Gastrocnemius medialis (tissue), 4 donors: ENCODE measurements at regions not wholly inside any gene's neighbourhood (a gene's known extent, or its start where the extent isn't known, plus 50 kb on each side); places are given as distances from the start of the nearest gene placed in this dataset.

Source experiments
- ATAC-seq, 2 donors: fragments of 150-250 bp; one replicate each; pipeline ENCODE4 v1.9.1; 2016
- DNase-seq, 2 donors: peaks; one replicate each; pipeline ENCODE4 v3.0.0-alpha.2; 2019
- H3K27ac ChIP-seq, 4 donors: fragments of 200-600 bp; sonication (generic); 1 replicate in 1 of 4; 2 replicates in 3 of 4; pipeline ENCODE4 v1.5.1; 2016 to 2018; ENCODE audit warnings: mild to moderate bottlenecking in 2 of 4, moderate library complexity in 1 of 4
- H3K27me3 ChIP-seq, 3 donors: fragments of 200-600 bp; sonication (generic) in 2 of 3; 1 replicate in 1 of 3; 2 replicates in 2 of 3; pipeline versions ENCODE4 v1.5.1 to v1.6.0; 2016 to 2019; ENCODE audit warnings: mild to moderate bottlenecking in 1 of 3, moderate library complexity in 1 of 3
- H3K36me3 ChIP-seq, 2 donors: fragments of 200-600 bp; sonication (generic) in 1 of 2; one replicate each; pipeline ENCODE4 v1.5.1; 2017 to 2018
- H3K4me1 ChIP-seq, 2 donors: fragments of 200-600 bp; sonication (generic) in 1 of 2; one replicate each; pipeline ENCODE4 v1.5.1; 2016 to 2017; ENCODE audit warnings: mild to moderate bottlenecking in 2 of 2
- H3K4me3 ChIP-seq, 4 donors: fragments of 200-600 bp; sonication (generic) in 3 of 4; 1 replicate in 1 of 4; 2 replicates in 3 of 4; pipeline ENCODE4 v1.5.1; 2016 to 2019; ENCODE audit warnings: mild to moderate bottlenecking in 2 of 4
- H3K9me3 ChIP-seq, 3 donors: fragments of 200-600 bp; sonication (generic) in 2 of 3; 1 replicate in 1 of 3; 2 replicates in 2 of 3; pipeline ENCODE4 v1.5.1; 2016 to 2019
- POLR2A ChIP-seq, 2 donors: fragments of 450-650 bp; IDR thresholded peaks; one replicate each; pipeline ENCODE4 v1.6.1; 2017; ENCODE audit warnings: antibody characterized with exemption in 2 of 2, mild to moderate bottlenecking in 2 of 2, moderate library complexity in 2 of 2
- in situ Hi-C, 4 donors: fragments of 200-750 bp; cut with MboI; loops; one replicate each; pipeline versions ENCODE4 v1.15.0 to v1.8.0; 2017; ENCODE audit warnings: low sequenced_read_pairs in 4 of 4
- intact Hi-C: fragments of 100-400 bp; cut with DNase I; formaldehyde crosslinking; loops from one replicate; pipeline ENCODE4 v1.15.1; 2023; ENCODE audit warnings: low total_unique reads
- TF ChIP-seq, protein P1 (sequence below), 5 experiments: fragments of 450-650 bp in 3 of 5; fragments of 200-600 bp in 2 of 5; sonication (generic) in 2 of 5; IDR thresholded peaks in 4 of 5; conservative IDR thresholded peaks in 1 of 5; 1 replicate in 4 of 5; 2 replicates in 1 of 5; pipeline ENCODE4 v1.5.1; 2016 to 2019; ENCODE audit warnings: antibody characterized with exemption in 5 of 5, mild to moderate bottlenecking in 3 of 5, moderate library complexity in 3 of 5

DNA sequence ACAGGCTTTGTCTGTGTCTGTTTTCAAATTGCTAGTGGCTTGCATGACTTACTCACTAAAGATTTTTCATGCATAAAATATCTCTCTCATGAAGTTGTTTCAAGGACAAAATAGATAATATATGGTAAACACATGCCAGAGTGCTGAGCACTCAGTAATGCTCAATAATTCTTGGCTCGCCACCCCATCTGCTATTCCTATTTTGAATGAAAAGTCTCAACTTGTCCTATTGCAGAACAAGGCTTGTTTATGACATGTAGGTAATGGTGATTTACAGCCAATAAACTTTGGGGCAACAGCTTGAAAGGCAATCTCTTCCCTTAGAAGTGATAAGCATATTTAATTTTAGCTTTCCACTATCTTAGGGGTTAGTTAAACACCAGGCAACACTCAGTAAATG is 789.0 kb upstream of the ROBO1 start:
- Histone ChIP-seq H3K27me3 (no peaks in the 10 kb centered on the region), H3K36me3 (no peaks in the 10 kb centered on the region), H3K9me3 (no peaks in the 10 kb centered on the region), H3K27ac (no peak overlapping the region), H3K4me1 (no peaks in the 10 kb centered on the region), H3K4me3 (no peak overlapping the region)
- TF ChIP-seq, protein P1, sequence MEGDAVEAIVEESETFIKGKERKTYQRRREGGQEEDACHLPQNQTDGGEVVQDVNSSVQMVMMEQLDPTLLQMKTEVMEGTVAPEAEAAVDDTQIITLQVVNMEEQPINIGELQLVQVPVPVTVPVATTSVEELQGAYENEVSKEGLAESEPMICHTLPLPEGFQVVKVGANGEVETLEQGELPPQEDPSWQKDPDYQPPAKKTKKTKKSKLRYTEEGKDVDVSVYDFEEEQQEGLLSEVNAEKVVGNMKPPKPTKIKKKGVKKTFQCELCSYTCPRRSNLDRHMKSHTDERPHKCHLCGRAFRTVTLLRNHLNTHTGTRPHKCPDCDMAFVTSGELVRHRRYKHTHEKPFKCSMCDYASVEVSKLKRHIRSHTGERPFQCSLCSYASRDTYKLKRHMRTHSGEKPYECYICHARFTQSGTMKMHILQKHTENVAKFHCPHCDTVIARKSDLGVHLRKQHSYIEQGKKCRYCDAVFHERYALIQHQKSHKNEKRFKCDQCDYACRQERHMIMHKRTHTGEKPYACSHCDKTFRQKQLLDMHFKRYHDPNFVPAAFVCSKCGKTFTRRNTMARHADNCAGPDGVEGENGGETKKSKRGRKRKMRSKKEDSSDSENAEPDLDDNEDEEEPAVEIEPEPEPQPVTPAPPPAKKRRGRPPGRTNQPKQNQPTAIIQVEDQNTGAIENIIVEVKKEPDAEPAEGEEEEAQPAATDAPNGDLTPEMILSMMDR (IDR thresholded peaks at IDR 0.05 in 4 of 5, conservative IDR thresholded peaks at IDR 0.05 in 1 of 5) = no peak
- no peak for TF ChIP-seq POLR2A (IDR thresholded peaks at IDR 0.05)
- in situ Hi-C loops = no loop called here
- ATAC-seq (no peak), DNase-seq (no peak)
- intact Hi-C loops = no loop called here

DNA sequence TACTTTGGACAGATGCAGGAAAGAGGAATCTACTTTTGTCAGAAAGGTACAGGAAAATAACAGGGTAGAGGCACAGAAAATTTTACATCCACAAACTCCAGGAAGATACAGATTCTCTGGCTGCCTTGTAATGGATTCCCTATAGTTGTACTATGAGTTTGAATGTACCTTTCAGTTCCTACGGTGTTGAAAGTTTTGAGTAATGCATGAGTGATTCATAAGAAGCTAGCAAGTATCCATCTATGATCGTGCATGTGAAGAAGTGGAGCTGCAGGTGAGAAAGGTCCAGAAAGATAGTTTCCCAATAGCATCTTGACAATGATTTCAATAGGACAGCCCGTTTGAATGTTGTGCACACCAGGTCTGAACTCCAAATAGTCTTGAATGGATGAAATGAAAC is 786.5 kb upstream of the ROBO1 start:
- Histone ChIP-seq H3K4me3 (no peak overlapping the region), H3K9me3 (no peaks in the 10 kb centered on the region), H3K4me1 (no peaks in the 10 kb centered on the region), H3K27ac (no peak overlapping the region), H3K27me3 (no peaks in the 10 kb centered on the region), H3K36me3 (no peaks in the 10 kb centered on the region)
- in situ Hi-C loops (no loop called here), intact Hi-C loops (no loop called here)
- TF ChIP-seq, protein P1 (IDR thresholded peaks at IDR 0.05 in 4 of 5, conservative IDR thresholded peaks at IDR 0.05 in 1 of 5) = no peak
- TF ChIP-seq POLR2A (IDR thresholded peaks at IDR 0.05) = no peak
- DNase-seq (no peak), ATAC-seq (no peak)

DNA sequence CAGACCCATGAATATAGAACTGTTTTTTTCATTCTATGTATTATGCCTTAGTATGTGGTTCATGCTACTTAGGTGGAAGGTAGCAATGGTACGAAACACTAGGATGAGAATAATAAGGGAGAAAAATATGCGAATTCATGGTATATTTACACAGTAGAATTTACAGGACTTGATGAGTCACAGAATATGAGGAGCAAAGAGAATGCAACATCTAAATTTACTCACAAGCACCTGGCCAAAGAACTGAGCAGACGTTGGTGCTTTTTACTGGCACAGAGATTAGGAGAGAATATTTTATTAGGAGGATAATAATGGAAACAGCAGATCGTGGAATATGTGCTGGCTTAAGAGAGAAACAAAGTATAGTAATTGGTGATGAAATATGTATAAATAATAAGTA is 785.4 kb upstream of the ROBO1 start:
- in situ Hi-C loops (no loop called here), intact Hi-C loops (no loop called here)
- Histone ChIP-seq H3K4me3 (no peak overlapping the region), H3K36me3 (no peaks in the 10 kb centered on the region), H3K4me1 (no peaks in the 10 kb centered on the region), H3K27me3 (no peaks in the 10 kb centered on the region), H3K9me3 (no peaks in the 10 kb centered on the region), H3K27ac (no peak overlapping the region)
- no peak for DNase-seq
- ATAC-seq = no peak
- TF ChIP-seq POLR2A (IDR thresholded peaks at IDR 0.05) = no peak
- TF ChIP-seq, protein P1 (IDR thresholded peaks at IDR 0.05 in 4 of 5, conservative IDR thresholded peaks at IDR 0.05 in 1 of 5) = no peak

DNA sequence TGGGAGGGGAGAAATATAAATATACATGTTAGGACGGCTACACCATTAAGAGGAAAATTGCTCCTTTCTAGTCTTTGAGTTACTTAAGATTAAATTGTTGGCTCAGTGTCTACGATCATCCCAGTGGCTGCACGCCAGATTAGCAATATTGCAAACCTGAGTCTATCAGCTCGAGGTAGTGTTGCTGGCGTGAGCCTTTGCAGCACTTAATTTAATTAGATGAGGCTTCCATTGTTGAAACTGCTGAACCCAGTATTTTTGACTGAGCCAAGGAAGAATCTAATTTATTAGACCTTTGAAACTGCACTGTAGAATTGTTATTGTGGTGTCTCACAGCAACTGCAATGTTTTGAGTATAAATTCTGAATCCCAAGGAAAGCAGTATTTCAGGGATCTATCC is 782.4 kb upstream of the ROBO1 start:
- H3K9me3 ChIP-seq = no peaks in the 10 kb centered on the region
- H3K4me1 ChIP-seq = no peaks in the 10 kb centered on the region
- H3K36me3 ChIP-seq = no peaks in the 10 kb centered on the region
- no peaks in the 10 kb centered on the region for H3K27me3 ChIP-seq
- H3K4me3 ChIP-seq = no peak overlapping the region
- no peak for TF ChIP-seq POLR2A (IDR thresholded peaks at IDR 0.05)
- TF ChIP-seq, protein P1 (IDR thresholded peaks at IDR 0.05 in 4 of 5, conservative IDR thresholded peaks at IDR 0.05 in 1 of 5) = no peak
- no peak overlapping the region for H3K27ac ChIP-seq
- ATAC-seq (no peak), DNase-seq (no peak)
- in situ Hi-C loops = no loop called here
- intact Hi-C loops = no loop called here

DNA sequence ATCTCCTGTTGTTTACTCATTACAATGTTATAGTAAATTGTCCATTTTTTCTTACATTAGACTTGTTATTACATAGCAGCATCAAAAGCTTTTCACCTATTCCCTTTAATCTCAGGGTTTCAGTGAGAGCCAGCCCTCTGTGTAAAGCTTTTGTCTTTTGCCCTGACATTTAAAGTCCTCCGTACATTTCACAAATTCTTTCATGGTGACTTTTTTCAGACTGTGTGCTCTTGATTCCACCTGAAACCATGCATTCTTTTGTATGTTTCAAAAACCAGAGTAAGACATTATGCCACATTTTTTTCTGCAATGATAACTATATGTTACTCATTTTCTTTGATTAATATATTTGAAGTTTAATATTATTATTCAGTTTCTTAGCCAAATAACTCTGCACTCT is 781.4 kb upstream of the ROBO1 start:
- no peaks in the 10 kb centered on the region for H3K36me3 ChIP-seq
- in situ Hi-C loops = no loop called here
- ATAC-seq (no peak), DNase-seq (no peak)
- H3K4me3 ChIP-seq = no peak overlapping the region
- H3K27me3 ChIP-seq = no peaks in the 10 kb centered on the region
- intact Hi-C loops = no loop called here
- TF ChIP-seq, protein P1 (IDR thresholded peaks at IDR 0.05 in 4 of 5, conservative IDR thresholded peaks at IDR 0.05 in 1 of 5) = no peak
- no peak for TF ChIP-seq POLR2A (IDR thresholded peaks at IDR 0.05)
- no peaks in the 10 kb centered on the region for H3K9me3 ChIP-seq
- H3K4me1 ChIP-seq = no peaks in the 10 kb centered on the region
- H3K27ac ChIP-seq = no peak overlapping the region
